ENCODE measurements at regions not wholly inside any gene's neighbourhood (a gene's known extent, or its start where the extent isn't known, plus 50 kb on each side); places are given as distances from the start of the nearest gene placed in this dataset.

DNA sequence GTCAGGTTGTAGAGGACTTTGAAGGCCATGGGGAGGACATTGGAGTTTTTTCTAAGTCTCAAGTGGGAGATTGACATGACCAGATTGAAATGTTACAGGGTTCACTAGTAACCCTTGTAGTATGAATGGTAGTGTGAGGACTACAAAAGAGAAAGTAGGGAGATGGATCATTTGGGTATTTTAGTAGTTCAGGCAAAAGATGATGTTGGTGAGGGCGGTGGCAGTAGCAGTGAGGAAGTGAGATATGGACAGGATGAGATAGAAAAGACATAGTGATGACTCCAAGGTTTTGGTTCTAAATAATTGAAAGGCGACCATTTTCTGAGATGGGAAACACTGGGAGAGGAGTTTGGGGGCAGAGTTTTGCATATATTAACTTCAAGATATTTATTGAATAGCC lies 94.2 kb upstream of the CNTN1 start:
- no peaks in the 10 kb centered on the region for H3K36me3 ChIP-seq (ENCODE audit: control insufficient read depth, insufficient read depth, low read length)
- no peak for DNase-seq
- Mint-ChIP-seq H3K27me3 (ENCODE audit: insufficient read depth) (no peaks in the 10 kb centered on the region), H3K27ac (no peak overlapping the region), H3K9me3 (no peaks in the 10 kb centered on the region), H3K36me3 (ENCODE audit: low read depth) (no peaks in the 10 kb centered on the region), H3K4me3 (no peak overlapping the region), H3K4me1 (no peaks in the 10 kb centered on the region)
- no peaks in the 10 kb centered on the region for H3K27me3 ChIP-seq (ENCODE audit: control insufficient read depth, insufficient read depth, low read length, poor library complexity, severe bottlenecking)
- no peaks in the 10 kb centered on the region for H3K4me1 ChIP-seq (ENCODE audit: control insufficient read depth, insufficient read depth, low read length)
- TF ChIP-seq, protein P1, sequence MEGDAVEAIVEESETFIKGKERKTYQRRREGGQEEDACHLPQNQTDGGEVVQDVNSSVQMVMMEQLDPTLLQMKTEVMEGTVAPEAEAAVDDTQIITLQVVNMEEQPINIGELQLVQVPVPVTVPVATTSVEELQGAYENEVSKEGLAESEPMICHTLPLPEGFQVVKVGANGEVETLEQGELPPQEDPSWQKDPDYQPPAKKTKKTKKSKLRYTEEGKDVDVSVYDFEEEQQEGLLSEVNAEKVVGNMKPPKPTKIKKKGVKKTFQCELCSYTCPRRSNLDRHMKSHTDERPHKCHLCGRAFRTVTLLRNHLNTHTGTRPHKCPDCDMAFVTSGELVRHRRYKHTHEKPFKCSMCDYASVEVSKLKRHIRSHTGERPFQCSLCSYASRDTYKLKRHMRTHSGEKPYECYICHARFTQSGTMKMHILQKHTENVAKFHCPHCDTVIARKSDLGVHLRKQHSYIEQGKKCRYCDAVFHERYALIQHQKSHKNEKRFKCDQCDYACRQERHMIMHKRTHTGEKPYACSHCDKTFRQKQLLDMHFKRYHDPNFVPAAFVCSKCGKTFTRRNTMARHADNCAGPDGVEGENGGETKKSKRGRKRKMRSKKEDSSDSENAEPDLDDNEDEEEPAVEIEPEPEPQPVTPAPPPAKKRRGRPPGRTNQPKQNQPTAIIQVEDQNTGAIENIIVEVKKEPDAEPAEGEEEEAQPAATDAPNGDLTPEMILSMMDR (conservative IDR thresholded peaks at IDR 0.05): no peak
- H3K4me3 ChIP-seq (ENCODE audit: low read length): no peak overlapping the region
- H3K9ac ChIP-seq (ENCODE audit: extremely low read depth, low read length, poor library complexity, severe bottlenecking): no peak overlapping the region
- H3K27ac ChIP-seq (ENCODE audit: low read depth, low read length): no peak overlapping the region
- WGBS, 2 experiments (ENCODE audit: insufficient coverage in 1 of 2, insufficient read length in 1 of 2): 93 to 100% methylated on average over 1 to 2 of the region's 2 CpGs
- no peaks in the 10 kb centered on the region for H3K9me3 ChIP-seq (ENCODE audit: control insufficient read depth, low read length)

DNA sequence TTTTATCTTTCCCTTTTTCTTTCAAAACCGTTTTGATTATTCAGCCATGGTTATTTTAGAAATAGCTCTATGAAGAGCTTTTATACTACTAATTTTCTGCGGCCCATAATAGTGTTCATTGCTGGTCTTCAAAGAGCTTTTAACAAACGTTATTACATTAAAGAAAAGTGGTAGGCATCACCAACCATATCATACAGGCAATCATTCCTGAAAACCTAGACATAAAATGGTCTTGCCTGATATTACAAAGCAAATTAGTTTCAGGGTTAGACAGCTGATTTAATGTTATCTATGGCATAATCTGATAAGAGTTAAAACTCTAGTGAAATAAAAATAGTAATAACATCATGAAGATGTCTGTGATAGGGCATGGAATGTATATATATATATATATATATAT lies 89.7 kb upstream of the CNTN1 start:
- H3K9me3 ChIP-seq (ENCODE audit: control insufficient read depth, low read length): peaks cover 10% of the 10 kb centered on the region
- H3K27ac ChIP-seq (ENCODE audit: low read depth, low read length): no peak overlapping the region
- no peaks in the 10 kb centered on the region for H3K27me3 ChIP-seq (ENCODE audit: control insufficient read depth, insufficient read depth, low read length, poor library complexity, severe bottlenecking)
- Mint-ChIP-seq H3K36me3 (ENCODE audit: low read depth) (no peaks in the 10 kb centered on the region), H3K4me1 (peaks cover 6% of the 10 kb centered on the region), H3K9me3 (peaks cover 9% of the 10 kb centered on the region), H3K27me3 (ENCODE audit: insufficient read depth) (no peaks in the 10 kb centered on the region), H3K4me3 (no peak overlapping the region), H3K27ac (no peak overlapping the region)
- no peak for DNase-seq
- H3K36me3 ChIP-seq (ENCODE audit: control insufficient read depth, insufficient read depth, low read length): no peaks in the 10 kb centered on the region
- WGBS, 2 experiments (ENCODE audit: insufficient coverage in 1 of 2, insufficient read length in 1 of 2): 87% methylated on average over 3 of the region's 3 CpGs; no CpG with 5 or more reads in 1 of the 2 experiments
- TF ChIP-seq, protein P1 (conservative IDR thresholded peaks at IDR 0.05): no peak
- no peaks in the 10 kb centered on the region for H3K4me1 ChIP-seq (ENCODE audit: control insufficient read depth, insufficient read depth, low read length)
- no peak overlapping the region for H3K4me3 ChIP-seq (ENCODE audit: low read length)
- no peak overlapping the region for H3K9ac ChIP-seq (ENCODE audit: extremely low read depth, low read length, poor library complexity, severe bottlenecking)

DNA sequence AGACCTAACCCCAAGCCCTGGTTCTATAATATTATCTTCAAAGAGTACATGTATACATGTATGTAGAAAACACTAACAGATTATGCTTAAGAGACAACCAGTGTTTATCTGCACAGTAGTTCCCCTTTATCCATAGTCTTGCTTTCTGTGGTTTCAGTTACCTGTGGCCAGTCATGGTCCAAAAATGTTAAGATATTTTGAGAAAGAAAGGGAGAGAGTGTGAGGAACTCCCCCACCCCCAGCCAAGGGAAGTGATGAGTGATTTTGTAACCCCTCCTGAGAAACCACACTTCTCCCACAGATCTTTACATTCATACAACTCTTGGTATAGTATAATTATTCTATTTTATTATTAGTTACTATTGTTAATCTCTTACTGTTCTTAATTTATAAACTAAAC lies 77.3 kb upstream of the CNTN1 start:
- no peak for DNase-seq
- no peaks in the 10 kb centered on the region for H3K36me3 ChIP-seq (ENCODE audit: control insufficient read depth, insufficient read depth, low read length)
- Mint-ChIP-seq H3K9me3 (no peaks in the 10 kb centered on the region), H3K4me1 (no peaks in the 10 kb centered on the region), H3K4me3 (no peak overlapping the region), H3K36me3 (ENCODE audit: low read depth) (no peaks in the 10 kb centered on the region), H3K27me3 (ENCODE audit: insufficient read depth) (no peaks in the 10 kb centered on the region), H3K27ac (no peak overlapping the region)
- H3K9ac ChIP-seq (ENCODE audit: extremely low read depth, low read length, poor library complexity, severe bottlenecking): no peak overlapping the region
- H3K27me3 ChIP-seq (ENCODE audit: control insufficient read depth, insufficient read depth, low read length, poor library complexity, severe bottlenecking): no peaks in the 10 kb centered on the region
- no peak overlapping the region for H3K27ac ChIP-seq (ENCODE audit: low read depth, low read length)
- H3K4me3 ChIP-seq (ENCODE audit: low read length): no peak overlapping the region
- H3K4me1 ChIP-seq (ENCODE audit: control insufficient read depth, insufficient read depth, low read length): no peaks in the 10 kb centered on the region
- no peaks in the 10 kb centered on the region for H3K9me3 ChIP-seq (ENCODE audit: control insufficient read depth, low read length)
- TF ChIP-seq, protein P1 (conservative IDR thresholded peaks at IDR 0.05): no peak
